H1 (cell line): ENCODE measurements at regions not wholly inside any gene's neighbourhood (a gene's known extent, or its start where the extent isn't known, plus 50 kb on each side); places are given as distances from the start of the nearest gene placed in this dataset.

ENCODE experiments used
- CTCF ChIA-PET: fragments of 300-600 bp; sonication (Branson Sonifier 250); formaldehyde crosslinking; loops from one replicate; lab custom pipeline; 2021; ENCODE audit not compliant: partially characterized antibody; lab: Charles Lee
- POLR2A ChIA-PET: fragments of 300-600 bp; sonication (Branson Sonifier 250); formaldehyde crosslinking; loops from one replicate; lab custom pipeline; 2021; ENCODE audit warnings: inconsistent platforms; ENCODE audit not compliant: partially characterized antibody; lab: Charles Lee
- DNase-seq, 2 experiments: peaks; one replicate each; pipeline versions ENCODE4 v3.0.0 to v3.0.0-alpha.2; 2010 to 2022; ENCODE audit warnings: low spot score in 2 of 2, low read depth in 1 of 2, mixed read lengths in 1 of 2
- FAIRE-seq: peaks from 2 replicates; lab custom pipeline; 2011; peaks lifted over from hg19 to GRCh38; lab: Jason Lieb, UNC
- H2AFZ ChIP-seq: 2 replicates; pipeline ENCODE4 v1.8.1; 2012; ENCODE audit warnings: low read length, inconsistent platforms
- H2AK5ac ChIP-seq: 2 replicates; pipeline ENCODE4 v1.6.1; 2013; ENCODE audit warnings: low read depth, low read length
- H2BK120ac ChIP-seq: replicated peaks from 2 replicates; pipeline ENCODE3; 2013; ENCODE audit warnings: low read depth, low read length, inconsistent platforms
- H2BK12ac ChIP-seq: 2 replicates; pipeline ENCODE4 v1.6.1; 2013; ENCODE audit warnings: low read depth, low read length
- H2BK15ac ChIP-seq: 2 replicates; pipeline ENCODE4 v1.6.1; 2013; ENCODE audit warnings: low read length
- H2BK20ac ChIP-seq: 2 replicates; pipeline ENCODE4 v1.6.1; 2013; ENCODE audit warnings: low read length
- H2BK5ac ChIP-seq: 2 replicates; pipeline ENCODE4 v1.6.1; 2013; ENCODE audit warnings: low read depth, low read length
- H3K14ac ChIP-seq: 2 replicates; pipeline ENCODE4 v1.6.1; 2013; ENCODE audit warnings: inconsistent platforms; ENCODE audit not compliant: insufficient read length
- H3K18ac ChIP-seq: 2 replicates; pipeline ENCODE4 v1.6.1; 2013; ENCODE audit warnings: low read length; ENCODE audit errors: extremely low read depth
- H3K23ac ChIP-seq: 2 replicates; pipeline ENCODE4 v1.6.1; 2013; ENCODE audit warnings: inconsistent platforms; ENCODE audit not compliant: insufficient read length
- H3K23me2 ChIP-seq: 2 replicates; pipeline ENCODE4 v1.6.1; 2013; ENCODE audit warnings: low read depth, low read length
- H3K27ac ChIP-seq: 2 replicates; pipeline ENCODE4 v1.6.1; 2011; ENCODE audit warnings: low read depth, low read length, inconsistent platforms
- H3K27me3 ChIP-seq, 4 experiments: replicated peaks in 1 of 4; 1 replicate in 1 of 4; 2 replicates in 3 of 4; pipeline versions ENCODE4 v1.6.1 to v1.8.1; 2011 to 2013; ENCODE audit warnings: low read length in 3 of 4, mild to moderate bottlenecking in 3 of 4, inconsistent platforms in 2 of 4, mixed read lengths in 2 of 4, moderate library complexity in 1 of 4; ENCODE audit not compliant: control insufficient read depth in 3 of 4, insufficient read depth in 3 of 4; ENCODE audit errors: extremely low read depth in 1 of 4
- H3K36me3 ChIP-seq, 4 experiments: 2 replicates each; pipeline versions ENCODE4 v1.6.1 to v1.8.1; 2011 to 2013; ENCODE audit warnings: mild to moderate bottlenecking in 4 of 4, low read length in 3 of 4, moderate library complexity in 2 of 4, control low read depth in 1 of 4, inconsistent platforms in 1 of 4; ENCODE audit not compliant: insufficient read depth in 4 of 4, control insufficient read depth in 2 of 4
- H3K4ac ChIP-seq: replicated peaks from 2 replicates; pipeline ENCODE3; 2013; ENCODE audit warnings: low read length, low read depth, mixed read lengths, inconsistent platforms; ENCODE audit not compliant: insufficient read length
- H3K4me1 ChIP-seq, 4 experiments: replicated peaks in 1 of 4; 1 replicate in 1 of 4; 2 replicates in 3 of 4; pipeline versions ENCODE4 v1.6.1 to v1.8.1; 2011 to 2013; ENCODE audit warnings: low read length in 3 of 4, inconsistent platforms in 2 of 4, mixed read lengths in 1 of 4; ENCODE audit not compliant: insufficient read depth in 4 of 4, control insufficient read depth in 3 of 4
- H3K4me2 ChIP-seq, 2 experiments: 2 replicates each; pipeline versions ENCODE4 v1.6.1 to v1.8.1; 2011 to 2013; ENCODE audit warnings: low read depth in 2 of 2, low read length in 2 of 2, control low read depth in 1 of 2, inconsistent platforms in 1 of 2, mild to moderate bottlenecking in 1 of 2; ENCODE audit not compliant: insufficient read depth in 1 of 2
- H3K4me3 ChIP-seq, 4 experiments: fragments of 200-600, 300-600 bp in 1 of 4; sonication (generic), shearing (Covaris generic), sonication (Bioruptor Twin) in 1 of 4; 2 replicates each; pipeline versions ENCODE4 v1.5.1 to v1.8.1; 2011 to 2016; ENCODE audit warnings: low read length in 4 of 4, low read depth in 3 of 4, control low read depth in 2 of 4, inconsistent platforms in 2 of 4, mild to moderate bottlenecking in 2 of 4, mixed read lengths in 1 of 4, moderate library complexity in 1 of 4; ENCODE audit not compliant: insufficient read depth in 2 of 4; ENCODE audit errors: extremely low read depth in 1 of 4
- H3K56ac ChIP-seq: replicated peaks from 2 replicates; pipeline ENCODE3; 2013; ENCODE audit warnings: low read depth, mild to moderate bottlenecking, mixed read lengths, low read length, inconsistent platforms; ENCODE audit not compliant: insufficient read length
- H3K79me1 ChIP-seq: 2 replicates; pipeline ENCODE4 v1.6.1; 2013; ENCODE audit warnings: low read depth, low read length, control low read depth
- H3K79me2 ChIP-seq, 2 experiments: 2 replicates each; pipeline versions ENCODE4 v1.6.1 to v1.8.1; 2012 to 2013; ENCODE audit warnings: low read length in 2 of 2, mild to moderate bottlenecking in 2 of 2, inconsistent platforms in 1 of 2; ENCODE audit not compliant: insufficient read depth in 2 of 2, control insufficient read depth in 1 of 2
- H3K9ac ChIP-seq, 4 experiments: replicated peaks in 1 of 4; 1 replicate in 1 of 4; 2 replicates in 3 of 4; pipeline versions ENCODE4 v1.6.1 to v1.8.1; 2011 to 2013; ENCODE audit warnings: low read depth in 3 of 4, low read length in 3 of 4, control low read depth in 2 of 4, mild to moderate bottlenecking in 2 of 4, moderate library complexity in 2 of 4, inconsistent platforms in 1 of 4; ENCODE audit errors: extremely low read depth in 1 of 4
- H3K9me3 ChIP-seq, 2 experiments: 2 replicates each; pipeline versions ENCODE4 v1.6.1 to v1.8.1; 2012 to 2013; ENCODE audit warnings: mild to moderate bottlenecking in 2 of 2, moderate library complexity in 2 of 2, control low read depth in 1 of 2, inconsistent platforms in 1 of 2, low read depth in 1 of 2, low read length in 1 of 2, mixed read lengths in 1 of 2; ENCODE audit not compliant: insufficient read depth in 2 of 2
- H4K20me1 ChIP-seq, 2 experiments: replicated peaks in 1 of 2; 2 replicates each; pipeline versions ENCODE3 to v1.8.1; 2011 to 2013; ENCODE audit warnings: inconsistent platforms in 2 of 2, low read length in 2 of 2, mild to moderate bottlenecking in 1 of 2; ENCODE audit not compliant: insufficient read depth in 2 of 2, control insufficient read depth in 1 of 2
- H4K5ac ChIP-seq: 2 replicates; pipeline ENCODE4 v1.6.1; 2013; ENCODE audit warnings: low read length, low read depth, mixed read lengths, inconsistent platforms; ENCODE audit not compliant: insufficient read length
- H4K8ac ChIP-seq: 2 replicates; pipeline ENCODE4 v1.8.0; 2013; ENCODE audit warnings: mild to moderate bottlenecking, moderate library complexity, low read length, inconsistent platforms; ENCODE audit not compliant: insufficient read depth; ENCODE audit errors: extremely low read depth
- H4K91ac ChIP-seq: replicated peaks from 2 replicates; pipeline ENCODE3; 2013; ENCODE audit warnings: low read length, mixed read lengths, inconsistent platforms; ENCODE audit not compliant: insufficient read length
- NANOG ChIP-seq: IDR thresholded peaks from 2 replicates; pipeline ENCODE4 v1.6.1; 2011; ENCODE audit warnings: low read length, low read depth, mild to moderate bottlenecking, inconsistent platforms; ENCODE audit not compliant: insufficient read depth, poor library complexity, severe bottlenecking
- SRF ChIP-seq: IDR thresholded peaks from 2 replicates; pipeline ENCODE4 v1.6.1; 2011; ENCODE audit warnings: mild to moderate bottlenecking, low read depth, low read length, moderate library complexity

DNA sequence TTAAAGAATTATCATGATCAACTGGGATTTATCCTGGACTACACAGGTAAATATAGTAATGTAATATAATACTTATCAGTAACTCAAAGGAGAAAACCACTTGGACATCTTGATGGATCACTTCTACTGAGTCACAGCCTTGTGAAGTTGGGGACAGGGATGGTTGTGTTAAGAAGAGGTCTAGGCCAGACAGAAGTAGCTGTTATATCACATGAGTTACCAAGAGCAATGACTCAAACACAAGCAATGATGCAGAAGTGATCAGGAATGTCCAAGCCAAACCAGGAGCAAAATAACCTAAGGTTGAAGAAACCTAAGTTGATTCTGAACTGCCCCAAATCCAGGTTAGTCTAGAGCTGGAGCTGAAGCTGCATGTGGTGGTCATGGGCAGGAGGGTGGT lies 424.5 kb upstream of the DAB1 start:
- no peak overlapping the region for H2AFZ ChIP-seq

More for the DNA sequence above, 424.5 kb upstream of the DAB1 start:
- no peak overlapping the region for H4K8ac ChIP-seq
- no peak overlapping the region for H2BK5ac ChIP-seq
- H2BK15ac ChIP-seq = no peak overlapping the region
- H3K27me3 ChIP-seq = no peaks in the 10 kb centered on the region
- no peak for FAIRE-seq
- H2AK5ac ChIP-seq = no peak overlapping the region
- no peak overlapping the region for H3K56ac ChIP-seq
- H3K4ac ChIP-seq = no peak overlapping the region
- no peak overlapping the region for H4K91ac ChIP-seq
- no peak overlapping the region for H3K9ac ChIP-seq
- TF ChIP-seq NANOG (no peak), SRF (no peak)
- TF ChIP-seq, all 59 proteins: peak for 0
- no peak for DNase-seq
- Histone ChIP-seq H3K9me3 (no peaks in the 10 kb centered on the region), H4K20me1 (no peaks in the 10 kb centered on the region), H3K23ac (no peak overlapping the region), H3K18ac (no peak overlapping the region), H3K79me1 (no peaks in the 10 kb centered on the region), H3K4me2 (no peak overlapping the region), H3K27ac (no peak overlapping the region), H3K79me2 (no peaks in the 10 kb centered on the region), H3K36me3 (no peaks in the 10 kb centered on the region), H2BK12ac (no peak overlapping the region), H3K4me1 (no peaks in the 10 kb centered on the region), H2BK20ac (no peak overlapping the region), H4K5ac (no peak overlapping the region), H2BK120ac (no peak overlapping the region), H3K4me3 (no peak overlapping the region), H3K23me2 (no peaks in the 10 kb centered on the region), H3K14ac (no peak overlapping the region)
- POLR2A ChIA-PET = no interaction called here
- CTCF ChIA-PET = no interaction called here
